Activated CD4-positive, alpha-beta T cell treated with anti-CD3 and anti-CD28 coated beads, Interleukin-2, amount 50 U/mL, for 4 hours (primary cell): ENCODE measurements at regions not wholly inside any gene's neighbourhood (a gene's known extent, or its start where the extent isn't known, plus 50 kb on each side); places are given as distances from the start of the nearest gene placed in this dataset.

ENCODE experiments used
- DNase-seq, 2 experiments: peaks; one replicate each; pipeline ENCODE4 v3.0.0-alpha.2; 2020

DNA sequence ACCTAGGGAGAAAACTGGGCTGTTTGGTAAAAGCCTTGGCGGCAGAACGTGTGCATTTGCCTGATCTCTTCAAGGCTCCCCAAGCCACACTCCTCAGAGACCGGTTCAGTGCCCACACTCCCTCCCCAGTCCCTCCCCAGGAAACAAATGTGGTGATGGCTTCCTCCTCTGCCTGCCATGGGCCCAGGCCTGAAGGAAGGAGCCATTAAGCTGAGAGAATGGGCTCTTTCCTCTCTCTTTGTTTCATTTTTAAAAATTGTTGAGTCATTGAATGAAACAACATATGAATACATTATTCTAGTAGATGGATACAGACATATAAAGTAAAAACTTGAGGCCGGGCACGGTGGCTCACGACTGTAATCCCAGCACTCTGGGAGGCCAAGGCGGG lies 50.6 kb upstream of the YWHAQ start:
- DNase-seq = no peak

DNA sequence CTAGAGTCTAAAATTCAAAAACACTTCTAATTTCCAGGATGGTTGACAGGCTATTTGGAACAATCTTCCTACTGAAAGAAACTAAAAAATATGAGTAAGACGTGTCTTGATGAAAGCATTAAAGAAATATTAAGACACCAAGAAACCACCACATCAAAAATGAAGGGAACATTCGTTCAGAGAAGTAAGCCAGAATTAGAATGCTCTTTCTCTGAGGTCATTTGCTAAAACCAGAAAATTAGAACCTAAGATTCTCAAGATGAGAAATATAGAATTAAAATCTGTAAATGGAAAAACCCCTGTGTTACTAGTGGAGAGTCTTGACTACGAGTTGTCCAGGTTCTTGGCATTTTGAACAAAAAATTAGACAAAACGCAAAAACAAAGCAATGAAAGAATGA lies 54.8 kb upstream of the YWHAQ start:
- DNase-seq = no peak

DNA sequence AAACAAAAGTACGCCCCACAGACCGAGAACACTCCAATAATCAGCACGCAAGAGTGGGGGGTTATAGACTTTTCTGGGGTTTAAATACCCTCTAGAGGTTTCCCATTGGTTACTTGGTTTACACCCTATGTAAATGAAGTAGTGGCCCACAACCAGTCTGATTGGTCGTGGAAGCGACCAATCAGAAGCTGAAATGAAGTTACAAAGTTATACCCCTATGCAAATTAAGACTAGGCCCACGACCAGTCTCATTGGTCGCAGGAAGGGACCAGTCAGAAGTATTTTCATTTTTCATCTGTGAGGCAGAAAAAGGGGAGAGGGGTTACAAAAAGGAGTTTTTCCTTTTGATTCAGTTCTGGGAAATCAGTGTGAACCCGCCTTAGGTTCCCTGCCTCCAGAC lies 55.3 kb upstream of the YWHAQ start:
- no peak for DNase-seq

DNA sequence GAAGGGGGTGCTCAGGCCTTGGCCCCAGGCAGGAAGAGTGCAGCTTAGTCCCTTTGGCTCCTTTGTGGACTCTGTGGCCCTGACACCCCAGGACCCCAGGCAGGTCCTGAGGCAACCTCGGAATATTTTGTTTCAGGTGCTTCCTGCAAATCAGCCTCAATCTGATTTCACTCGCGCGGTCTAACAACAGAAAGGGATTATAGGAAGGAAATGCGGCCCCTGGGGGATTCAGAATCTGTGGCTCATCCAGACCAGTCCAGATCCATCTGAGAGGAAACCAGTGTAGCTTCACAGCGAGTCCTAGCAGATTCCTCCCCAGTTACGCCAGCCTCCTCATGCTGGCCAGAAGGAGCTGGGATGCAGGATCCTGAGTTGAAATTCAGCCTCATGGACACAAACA lies 59.5 kb upstream of the YWHAQ start:
- no peak for DNase-seq

DNA sequence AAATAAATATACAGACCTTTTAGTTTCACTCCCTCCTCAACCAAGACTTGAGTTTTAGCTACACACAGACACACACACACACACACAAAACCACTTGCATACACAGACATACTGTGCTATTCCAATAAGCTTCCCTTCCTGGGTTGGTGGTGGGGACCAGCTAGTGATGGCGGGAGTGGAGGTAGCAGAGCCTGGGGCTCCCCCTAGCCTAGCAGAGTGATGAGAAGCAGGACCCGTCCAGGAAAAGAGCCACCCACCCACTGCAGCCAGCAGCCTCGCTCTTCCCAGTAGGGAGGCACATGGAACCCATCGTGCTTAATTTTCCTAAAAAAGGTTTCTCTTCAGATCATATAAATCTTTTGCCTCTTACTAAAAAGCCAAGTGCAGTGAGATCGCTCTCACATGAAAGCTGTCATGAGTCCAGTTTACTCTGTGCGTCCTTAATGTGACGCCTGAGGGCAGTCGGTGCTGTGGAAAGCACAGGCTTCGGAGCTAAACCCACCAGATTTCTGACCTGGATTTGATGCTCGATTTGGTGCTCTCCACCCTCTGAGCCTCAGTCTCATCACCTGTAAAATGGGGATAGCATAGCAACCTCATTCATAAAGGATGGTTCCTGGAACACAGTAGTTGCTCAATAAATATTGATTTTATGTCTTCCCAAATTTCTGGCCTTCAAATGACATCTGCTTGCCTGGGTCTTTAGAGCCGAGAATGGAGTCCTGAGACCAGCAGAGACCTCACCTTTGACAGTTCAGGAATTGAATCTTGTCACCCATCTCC lies 60.1 kb upstream of the YWHAQ start:
- no peak for DNase-seq

DNA sequence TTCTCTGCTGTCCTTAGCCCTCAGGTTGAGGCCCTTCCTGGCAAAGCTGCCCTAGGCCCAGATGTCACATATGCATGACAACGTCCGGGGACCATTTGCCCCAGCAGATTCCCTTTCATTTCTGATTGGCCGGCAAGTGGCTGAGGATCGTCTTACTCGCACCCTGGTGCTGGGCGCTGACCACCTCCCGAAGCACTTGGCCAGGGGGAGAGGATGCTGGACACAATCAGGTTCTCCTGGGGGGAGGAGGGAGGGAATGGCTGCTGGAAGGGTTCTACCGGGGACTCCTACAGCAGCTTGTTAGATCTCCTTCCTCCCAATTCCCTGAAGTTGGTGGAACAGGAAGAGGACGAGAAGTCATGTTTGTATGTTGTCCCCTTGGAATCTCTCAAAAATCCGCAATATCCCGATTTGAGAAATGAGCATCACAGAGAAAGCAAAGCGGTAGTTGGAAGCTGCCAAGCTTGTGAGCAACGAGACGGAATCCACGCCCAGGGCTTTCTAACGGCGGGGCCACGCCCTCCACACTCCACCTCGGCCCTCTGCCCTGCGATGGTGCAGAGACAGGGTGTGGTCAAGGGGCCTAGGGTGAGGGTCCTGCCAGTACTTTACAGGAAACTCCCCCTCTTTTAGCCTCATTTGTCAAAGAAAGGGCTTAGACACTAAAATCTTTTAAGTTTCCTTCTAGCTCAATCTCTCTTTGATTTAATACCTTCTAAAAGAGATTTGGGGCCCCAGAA lies 61.8 kb upstream of the YWHAQ start:
- no peak for DNase-seq

DNA sequence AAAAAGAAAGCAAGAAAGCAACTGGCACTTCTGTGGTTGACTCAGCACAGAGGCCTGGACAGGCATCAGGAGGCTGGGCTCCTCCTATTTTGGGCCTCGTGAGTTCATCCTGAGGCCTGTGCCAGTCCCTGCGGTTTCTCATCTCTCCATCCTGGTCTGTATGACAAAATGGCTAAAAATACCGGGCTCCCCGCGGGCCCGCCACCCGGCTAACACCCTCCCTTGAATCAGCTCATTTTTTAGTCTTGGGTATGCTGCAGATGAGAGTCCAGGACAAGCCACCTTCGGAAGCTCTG lies 62.3 kb upstream of the YWHAQ start:
- DNase-seq = no peak

DNA sequence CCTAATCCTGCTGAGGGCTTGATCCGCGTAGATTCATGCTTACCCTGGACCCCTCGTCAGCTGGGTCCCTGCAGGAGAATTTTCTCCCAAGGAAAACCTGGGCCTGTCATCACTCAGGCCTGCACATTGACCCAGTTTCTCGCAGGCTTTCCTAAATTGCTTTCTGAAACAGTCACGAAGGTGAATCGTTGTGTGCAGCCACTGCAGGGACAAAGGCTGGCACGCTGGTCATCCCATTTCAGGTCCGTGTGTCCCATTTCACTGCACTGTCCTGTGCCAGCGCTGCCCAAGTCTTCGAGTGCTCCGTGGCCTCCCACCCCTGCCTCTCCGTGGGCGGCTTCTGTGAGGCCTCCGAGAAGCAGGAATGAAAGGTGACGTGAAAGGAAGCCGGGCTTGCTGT lies 62.8 kb upstream of the YWHAQ start:
- no peak for DNase-seq

DNA sequence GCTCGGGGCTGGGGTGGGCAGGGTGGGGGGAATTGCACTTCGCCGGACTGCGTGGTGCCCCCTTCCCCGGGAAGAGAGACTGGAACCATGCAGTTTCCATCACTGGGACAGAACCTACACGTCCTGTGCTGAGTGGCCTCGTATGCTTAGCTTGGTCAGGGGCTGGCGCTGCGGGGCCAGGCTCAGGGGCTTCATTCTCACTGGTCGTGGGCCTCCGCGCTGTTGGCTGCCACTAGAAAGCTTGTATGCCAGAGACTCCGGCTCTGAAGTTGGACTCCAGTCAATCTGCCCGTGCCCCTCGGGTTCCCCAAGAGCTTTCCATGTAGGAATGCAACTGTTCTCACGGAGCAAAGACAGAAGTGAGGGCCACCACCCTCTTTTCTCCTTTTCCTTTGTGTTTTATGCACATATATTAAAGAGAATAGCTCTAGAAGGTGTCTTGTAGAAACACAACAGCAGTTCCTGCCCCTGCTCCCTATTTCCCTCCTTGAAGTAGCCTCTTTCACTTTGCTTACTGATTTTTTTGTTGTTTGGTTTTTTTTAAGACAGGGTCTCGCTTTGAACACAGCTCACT lies 64.0 kb upstream of the YWHAQ start:
- no peak for DNase-seq

DNA sequence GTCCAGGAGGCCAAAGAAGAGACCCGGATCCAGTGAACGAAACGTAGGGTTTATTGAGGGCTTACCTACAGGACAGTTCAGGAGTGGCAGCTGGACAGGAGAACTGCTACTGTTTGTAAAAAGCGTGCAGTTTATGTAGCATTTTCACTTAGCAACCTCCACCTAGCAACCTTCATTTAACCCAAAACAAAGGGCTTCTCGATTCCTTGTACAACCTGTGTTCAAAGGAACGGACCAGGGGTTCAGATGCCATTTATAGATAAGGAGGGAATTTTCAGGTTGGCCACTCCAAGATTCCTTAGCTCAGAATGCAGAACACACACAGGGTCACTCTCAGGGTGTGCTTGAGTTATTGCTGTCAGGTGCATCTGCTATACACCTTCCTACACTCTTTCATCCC lies 65.1 kb upstream of the YWHAQ start:
- no peak for DNase-seq

DNA sequence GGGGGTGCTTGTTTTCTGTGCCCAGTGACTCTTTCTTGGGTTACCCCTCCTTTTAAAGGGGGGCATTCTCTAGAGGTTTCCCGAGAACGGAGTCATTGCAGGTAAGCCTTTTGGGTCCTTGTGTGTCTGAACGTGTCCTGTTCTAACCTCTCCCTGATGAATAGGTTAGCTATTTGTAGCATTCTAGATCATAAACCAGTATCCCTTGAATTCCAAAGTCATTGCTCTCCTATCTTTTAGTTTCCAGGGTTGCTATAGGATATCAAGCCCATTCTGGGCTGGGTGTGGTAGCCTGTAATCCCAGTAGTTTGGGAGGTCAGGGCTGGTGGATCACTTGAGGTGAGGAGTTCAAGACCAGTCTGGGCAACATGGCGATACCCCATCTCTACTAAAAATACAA lies 65.9 kb upstream of the YWHAQ start:
- DNase-seq = no peak

DNA sequence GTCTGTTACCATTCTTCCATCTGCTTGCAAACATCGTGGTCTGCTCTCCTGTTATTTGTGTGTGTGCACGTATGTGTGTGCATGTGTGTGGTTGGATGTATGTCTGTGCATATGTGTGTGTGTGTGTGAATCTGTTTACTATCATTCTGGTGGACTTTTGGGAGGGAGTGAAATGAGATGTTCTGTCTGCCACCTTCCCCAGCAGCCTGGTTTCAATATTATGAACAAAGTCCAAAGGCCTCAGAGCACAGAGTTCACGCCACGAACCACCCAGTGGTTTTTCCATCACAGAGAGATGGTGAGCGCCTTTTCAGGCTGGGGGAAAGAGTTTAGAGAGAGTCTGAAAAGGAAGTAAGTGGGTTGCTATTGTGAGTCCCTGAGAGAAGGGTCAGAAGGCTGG lies 67.1 kb upstream of the YWHAQ start:
- no peak for DNase-seq

DNA sequence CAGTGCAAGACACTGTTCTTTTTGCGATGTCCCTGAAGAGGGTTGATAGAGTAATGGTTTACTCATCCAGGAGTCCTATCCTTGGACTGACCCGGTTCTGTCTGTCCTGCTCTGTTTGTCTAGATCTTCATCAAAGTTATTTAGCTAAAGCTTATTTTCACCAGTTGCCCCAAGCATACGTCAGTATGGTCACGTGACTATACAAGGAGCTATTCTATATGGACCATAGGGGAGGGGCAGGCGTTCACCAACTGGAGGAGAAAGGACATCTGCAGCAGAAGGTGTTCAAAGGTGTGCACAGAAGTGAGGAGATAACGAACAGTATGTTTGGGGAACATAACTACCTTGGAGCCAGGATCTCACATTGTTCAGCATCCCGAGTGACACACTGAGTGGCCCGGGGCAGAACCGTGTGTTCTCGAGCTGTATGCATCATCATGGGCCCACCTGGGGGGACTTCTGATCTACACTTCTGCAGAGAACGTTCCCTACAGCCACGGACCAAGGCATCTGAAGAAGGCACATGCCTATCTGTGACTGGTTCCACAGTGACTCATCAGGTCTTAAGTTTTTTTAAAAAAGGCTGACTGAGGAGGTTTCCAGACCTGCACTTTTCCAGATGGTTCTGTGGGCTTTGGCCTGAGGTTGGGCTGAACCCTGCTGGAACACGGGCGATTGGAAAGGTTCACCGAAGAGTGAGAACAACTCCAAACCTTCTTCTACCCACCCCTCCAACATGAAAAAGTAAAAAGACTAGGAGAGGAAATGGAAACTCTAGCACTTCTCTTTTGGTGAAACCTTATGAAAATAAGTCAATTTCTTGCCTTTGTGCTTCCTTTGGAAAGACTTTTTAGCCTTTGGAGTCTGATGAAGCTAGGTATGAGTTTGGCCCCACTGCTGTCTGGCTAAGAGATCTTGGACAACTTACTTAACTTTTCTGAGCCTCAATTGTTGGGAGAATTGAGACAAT lies 68.6 kb upstream of the YWHAQ start:
- no peak for DNase-seq

DNA sequence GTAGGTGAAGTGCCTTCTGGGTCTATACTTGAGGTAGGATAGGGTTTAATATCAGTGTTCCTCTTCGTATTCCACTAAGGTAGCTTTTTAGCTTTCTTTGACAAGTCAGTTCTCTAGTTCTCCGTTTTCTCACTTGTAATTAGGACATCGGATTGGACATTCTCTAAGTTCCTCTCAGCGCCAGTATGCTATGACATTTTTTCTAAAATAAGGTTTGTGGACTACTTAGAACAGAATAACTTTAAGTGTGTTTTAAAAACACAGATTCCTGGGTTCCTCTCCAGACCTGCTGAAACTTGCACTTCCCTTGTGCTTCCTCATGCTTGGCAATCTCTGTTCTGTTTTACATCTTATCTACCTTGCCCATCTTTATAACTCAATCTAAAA lies 69.3 kb upstream of the YWHAQ start:
- DNase-seq = no peak

DNA sequence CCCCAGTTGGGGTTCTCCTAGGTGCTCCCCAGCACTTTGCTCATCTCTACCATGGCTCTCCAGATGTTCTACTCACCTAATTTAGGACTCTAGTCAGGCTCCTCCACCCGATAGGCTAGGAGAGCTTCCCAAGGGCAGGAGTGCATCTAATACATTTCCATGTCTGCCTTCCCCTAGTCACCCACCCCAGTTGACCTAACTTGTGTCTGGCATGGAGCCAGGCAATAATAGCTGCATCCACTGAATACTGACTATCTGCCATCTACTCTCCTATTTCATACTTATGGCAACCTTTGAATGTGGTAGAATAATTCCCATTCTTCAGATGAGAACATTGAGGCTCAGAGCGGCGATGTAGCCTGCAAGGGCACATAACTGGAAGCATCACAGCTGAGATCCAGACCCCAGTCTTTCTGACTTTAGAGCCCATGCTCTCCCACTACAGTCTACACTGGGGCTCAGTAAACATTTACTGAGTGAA lies 71.8 kb upstream of the YWHAQ start:
- no peak for DNase-seq

DNA sequence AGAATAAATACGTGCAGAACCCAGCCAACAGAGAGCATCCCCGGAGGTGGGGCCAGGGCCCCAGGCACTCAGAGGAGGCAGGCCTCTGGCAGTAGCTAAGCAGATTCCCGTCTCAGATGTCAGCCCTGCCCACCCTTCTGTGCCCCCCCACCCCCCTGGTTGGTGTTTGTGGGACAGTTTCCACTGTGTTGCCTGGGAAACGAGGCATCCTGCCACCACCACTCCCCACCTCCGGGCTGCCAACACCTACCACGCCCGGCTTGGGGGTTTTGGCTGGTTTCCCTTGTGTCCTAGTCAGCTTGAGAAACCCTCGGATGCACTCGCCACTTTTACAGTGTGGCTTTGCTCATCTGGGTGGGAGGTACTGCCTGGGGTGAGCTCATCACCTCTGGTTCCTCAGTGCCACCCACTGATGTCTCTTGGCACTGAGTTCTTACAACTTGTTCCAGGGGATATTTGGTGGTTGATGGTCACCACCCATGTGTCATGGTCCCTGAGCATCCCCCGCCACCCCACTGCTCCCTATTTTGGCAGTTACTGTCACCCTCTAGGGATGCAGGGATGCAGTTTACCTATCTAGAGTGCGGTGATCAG lies 72.4 kb upstream of the YWHAQ start:
- peak; percentile 63 to 69 for DNase-seq

DNA sequence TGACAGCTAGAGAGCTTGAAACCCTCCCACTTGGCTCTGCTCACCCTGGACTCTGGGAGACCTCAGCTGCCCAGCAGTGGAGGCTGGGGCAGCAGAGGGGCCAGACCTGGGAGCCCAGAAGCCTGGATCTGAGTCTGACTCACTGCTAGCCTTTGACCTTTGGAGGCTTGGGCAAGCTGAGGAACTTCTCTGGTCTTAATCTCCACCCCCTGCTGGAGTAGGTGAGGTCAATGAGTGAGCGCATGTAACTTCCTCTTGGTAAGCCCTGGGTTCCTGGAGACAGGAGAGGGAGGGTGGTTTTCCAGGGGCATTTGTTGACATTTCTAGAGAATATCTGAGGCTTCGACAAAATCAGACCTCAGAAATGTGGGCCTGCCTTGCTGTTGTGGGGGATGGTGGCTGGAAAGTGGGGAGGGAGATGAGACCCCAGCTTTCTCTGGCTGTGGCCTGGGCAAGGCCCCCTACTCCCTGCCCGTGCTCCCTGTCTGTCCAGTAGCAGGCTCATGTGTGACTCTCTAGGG lies 73.0 kb upstream of the YWHAQ start:
- DNase-seq = no peak

DNA sequence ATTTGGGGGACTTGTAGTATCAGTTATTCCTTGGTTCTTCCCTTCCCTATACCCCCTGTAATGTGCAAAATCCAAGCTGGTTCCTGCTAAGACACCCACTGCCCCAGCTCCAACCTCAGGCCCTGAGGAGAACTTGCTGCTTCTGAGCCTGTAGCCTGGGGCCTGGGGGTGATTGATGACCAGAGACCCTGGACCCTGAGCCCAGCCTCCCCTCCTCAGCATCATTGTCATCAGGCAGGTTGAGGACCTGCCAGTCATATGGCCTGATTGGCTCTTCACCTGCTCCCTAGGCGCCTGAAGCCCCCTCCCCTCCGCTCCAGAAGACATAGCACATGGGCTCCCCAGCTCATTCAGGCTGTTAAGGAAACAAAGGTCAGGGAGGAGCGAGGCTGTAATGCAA lies 73.8 kb upstream of the YWHAQ start:
- DNase-seq = no peak

DNA sequence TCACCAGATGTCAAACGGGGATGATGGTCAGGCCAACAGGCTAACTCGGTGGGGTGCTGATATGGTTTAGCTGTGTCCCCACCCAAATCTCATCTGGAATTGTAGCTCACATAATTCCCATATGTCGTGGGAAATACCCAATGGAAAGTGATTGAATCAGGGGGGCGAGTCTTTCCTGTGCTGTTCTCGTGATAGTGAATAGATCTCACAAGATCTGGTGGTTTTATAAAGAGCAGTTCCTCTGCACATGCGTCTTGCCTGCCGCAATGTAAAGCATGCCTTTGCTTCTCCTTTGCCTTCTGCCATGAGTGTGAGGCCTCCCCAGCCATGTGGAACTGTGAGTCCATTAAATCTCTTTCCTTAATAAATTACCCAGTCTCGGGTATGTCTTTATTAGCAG lies 74.4 kb upstream of the YWHAQ start:
- no peak for DNase-seq

DNA sequence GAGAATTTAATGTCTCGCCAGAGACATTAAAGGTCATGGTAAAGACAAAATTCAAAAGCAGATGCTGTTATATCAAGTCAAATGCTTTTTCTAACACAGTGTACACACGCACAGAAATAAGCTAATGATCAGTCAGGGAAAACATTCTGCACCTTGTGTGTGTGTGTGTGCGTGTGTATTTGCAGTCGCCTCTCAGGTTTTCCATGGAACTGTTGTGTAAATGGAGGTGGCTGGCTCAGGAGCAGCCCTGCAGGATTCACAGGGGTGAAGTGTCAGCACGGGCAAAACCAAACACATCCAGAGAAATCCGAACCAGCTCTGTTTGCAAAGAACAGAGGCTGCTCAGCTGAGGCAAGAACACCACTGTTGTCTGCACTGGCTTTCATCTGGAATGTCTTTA lies 76.2 kb upstream of the YWHAQ start:
- DNase-seq = no peak

DNA sequence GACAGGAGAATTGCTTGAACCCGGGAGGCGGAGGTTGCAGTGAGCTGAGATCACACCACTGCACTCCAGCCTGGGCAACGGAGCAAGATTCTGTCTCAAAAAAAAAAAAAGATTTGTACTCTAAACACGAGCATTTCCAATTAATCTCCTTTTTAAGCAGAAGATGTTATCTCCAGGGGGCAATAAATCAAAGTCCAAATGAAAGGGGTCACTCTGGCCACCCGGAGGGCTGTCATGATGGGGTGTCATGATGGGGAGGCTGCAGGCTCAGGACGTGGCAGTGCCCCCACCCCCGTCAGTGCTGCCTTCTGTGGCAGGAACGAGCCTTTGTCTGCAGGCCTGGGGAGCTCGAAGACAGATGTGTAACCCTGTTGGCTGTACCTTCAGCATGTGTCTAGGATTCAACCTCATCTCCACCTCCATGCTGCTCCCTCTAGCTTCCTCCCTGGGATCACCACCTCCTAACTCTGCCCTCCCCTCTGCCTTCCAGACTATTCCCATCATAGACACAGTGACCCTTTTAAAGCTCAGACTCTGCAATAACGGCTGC lies 76.9 kb upstream of the YWHAQ start:
- DNase-seq = no peak
